ENCODE measurements at regions not wholly inside any gene's neighbourhood (a gene's known extent, or its start where the extent isn't known, plus 50 kb on each side); places are given as distances from the start of the nearest gene placed in this dataset.
"Not testable (repeated sequence)": the region's sequence is repeated elsewhere in the genome, so short reads cannot be mapped to it uniquely, and the experiment has no call there.

GRCh38 chr7:46089281-46089680 lies 168.2 kb upstream of the IGFBP3 start:
- ATAC-seq: no peak
- CTCF ChIA-PET: no interaction called here

GRCh38 chr7:46088486-46088885 lies 167.4 kb upstream of the IGFBP3 start:
- H3K27me3 Mint-ChIP-seq (ENCODE audit: low read depth); H3K36me3 Mint-ChIP-seq; DNase-seq (ENCODE audit: low spot score); H3K4me1 Mint-ChIP-seq; POLR2A ChIA-PET; CTCF ChIA-PET; H3K27ac Mint-ChIP-seq; H3K4me3 Mint-ChIP-seq; ATAC-seq: not testable (repeated sequence)
- peaks cover 40% of the 10 kb centered on the region for H3K9me3 Mint-ChIP-seq

More at GRCh38 chr7:46089281-46089680, 168.2 kb upstream of the IGFBP3 start:
- Mint-ChIP-seq H3K4me1 (no peaks in the 10 kb centered on the region), H3K4me3 (no peak overlapping the region), H3K9me3 (peaks cover 40% of the 10 kb centered on the region), H3K27ac (no peak overlapping the region), H3K27me3 (ENCODE audit: low read depth) (no peaks in the 10 kb centered on the region), H3K36me3 (no peaks in the 10 kb centered on the region)
- DNase-seq (ENCODE audit: low spot score): no peak
- POLR2A ChIA-PET: no interaction called here
- no peak for TF ChIP-seq SMAD3 (CRISPR knock-in tag; IDR thresholded peaks at IDR 0.05; ENCODE audit: borderline replicate concordance)
- no peak for TF ChIP-seq MAX (CRISPR knock-in tag; IDR thresholded peaks at IDR 0.05)
- no peak for TF ChIP-seq MYBL2 (CRISPR knock-in tag; IDR thresholded peaks at IDR 0.05)
- TF ChIP-seq PRDM15 (CRISPR knock-in tag; IDR thresholded peaks at IDR 0.05): no peak
- no peak for TF ChIP-seq USF2 (CRISPR knock-in tag; IDR thresholded peaks at IDR 0.05)
- TF ChIP-seq NR1H2 (CRISPR knock-in tag; IDR thresholded peaks at IDR 0.05): no peak
- no peak for TF ChIP-seq ERG (CRISPR knock-in tag; IDR thresholded peaks at IDR 0.05)
- TF ChIP-seq FOXP4 (CRISPR knock-in tag; IDR thresholded peaks at IDR 0.05): no peak
- TF ChIP-seq GRHL2 (CRISPR knock-in tag; IDR thresholded peaks at IDR 0.05; ENCODE audit: insufficient replicate concordance, severe bottlenecking): no peak
- TF ChIP-seq FOXK1 (CRISPR knock-in tag; IDR thresholded peaks at IDR 0.05): no peak

- Mint-ChIP-seq H3K4me1 (0 out of 2 replicates have a peak, but pooled peaks cover 3% of the 10 kb centered on the region), H3K9me3 (peaks cover 3% of the 10 kb centered on the region; the same call in 1 of the 2 replicates), H3K27me3 (ENCODE audit: low read depth) (no peaks in the 10 kb centered on the region; the same call in 1 of the 2 replicates), H3K27ac (no peak overlapping the region), H3K4me3 (no peak overlapping the region), H3K36me3 (no peaks in the 10 kb centered on the region)
- DNase-seq (ENCODE audit: low spot score) (no peak), ATAC-seq (no peak)
- POLR2A ChIA-PET: interaction anchor here (0.6 kb wide), 1 partner anchor 20 kb away, joined by 3 read pairs; no protein-coding TSS in a partner anchor
- CTCF ChIA-PET: no interaction called here
- TF ChIP-seq JUN (CRISPR knock-in tag; IDR thresholded peaks at IDR 0.05) (no peak), IRF1 (CRISPR knock-in tag; IDR thresholded peaks at IDR 0.05) (no peak), RELA (CRISPR knock-in tag; IDR thresholded peaks at IDR 0.05; ENCODE audit: borderline replicate concordance) (no peak), ATF6 (CRISPR knock-in tag; IDR thresholded peaks at IDR 0.05) (no peak), FOXJ3 (CRISPR knock-in tag; IDR thresholded peaks at IDR 0.05; ENCODE audit: borderline replicate concordance) (no peak), EMX1 (CRISPR knock-in tag; IDR thresholded peaks at IDR 0.05) (no peak), ZNF512 (CRISPR knock-in tag; IDR thresholded peaks at IDR 0.05; ENCODE audit: borderline replicate concordance) (no peak), MLX (CRISPR knock-in tag; IDR thresholded peaks at IDR 0.05) (no peak)
Observed at GRCh38 chr7:46080595-46081159, 159.6 kb upstream of the IGFBP3 start.
